Tibial artery (tissue), 4 donors: ENCODE measurements at regions not wholly inside any gene's neighbourhood (a gene's known extent, or its start where the extent isn't known, plus 50 kb on each side); places are given as distances from the start of the nearest gene placed in this dataset.
A peak's percentile ranks its signal among the peaks of the same experiment; 100 is the strongest.

Experiments used
- DNase-seq, 2 donors: peaks; one replicate each; pipeline ENCODE4 v3.0.0-alpha.2; 2019
- H3K27ac ChIP-seq, 2 donors: fragments of 200-600 bp; sonication (generic) in 1 of 2; 1 replicate in 1 of 2; 2 replicates in 1 of 2; pipeline ENCODE4 v1.5.1; 2018 to 2019; ENCODE audit warnings: mild to moderate bottlenecking in 1 of 2
- H3K27me3 ChIP-seq, 2 donors: fragments of 200-600 bp; sonication (generic) in 1 of 2; one replicate each; pipeline versions ENCODE4 v1.5.1 to v1.6.0; 2016 to 2019
- H3K36me3 ChIP-seq, 3 donors: fragments of 200-600 bp; sonication (generic) in 2 of 3; one replicate each; pipeline ENCODE4 v1.5.1; 2016 to 2019; ENCODE audit warnings: mild to moderate bottlenecking in 2 of 3
- H3K4me1 ChIP-seq, 4 donors: fragments of 200-600 bp; sonication (generic) in 2 of 4; 1 replicate in 3 of 4; 2 replicates in 1 of 4; pipeline ENCODE4 v1.5.1; 2016 to 2019
- H3K4me3 ChIP-seq, 2 donors: fragments of 200-600 bp; sonication (generic) in 1 of 2; 1 replicate in 1 of 2; 2 replicates in 1 of 2; pipeline ENCODE4 v1.5.1; 2018 to 2019; ENCODE audit warnings: mild to moderate bottlenecking in 2 of 2
- H3K9me3 ChIP-seq, 3 donors: fragments of 200-600 bp; sonication (generic) in 1 of 3; one replicate each; pipeline ENCODE4 v1.5.1; 2016 to 2019
- CTCF ChIP-seq, 2 experiments: fragments of 200-600 bp in 1 of 2; fragments of 450-650 bp in 1 of 2; IDR thresholded peaks; one replicate each; pipeline ENCODE4 v1.5.1; 2017 to 2019; ENCODE audit warnings: antibody characterized with exemption in 2 of 2, mild to moderate bottlenecking in 1 of 2, moderate library complexity in 1 of 2
- intact Hi-C: fragments of 100-400 bp; cut with DNase I; formaldehyde crosslinking; loops from one replicate; pipeline ENCODE4 v1.15.0; 2023; ENCODE audit warnings: low total_unique reads

- H3K27ac ChIP-seq = no peak overlapping the region
- intact Hi-C loops = loop anchor here (5.0 kb wide), 1 partner anchor 40 kb away; no protein-coding TSS in a partner anchor
- no peaks in the 10 kb centered on the region for H3K36me3 ChIP-seq
- DNase-seq = no peak
- peaks cover 0 to 68% (median 37%) of the 10 kb centered on the region in 4 donors for H3K4me1 ChIP-seq
- no peaks in the 10 kb centered on the region for H3K27me3 ChIP-seq
- no peak overlapping the region for H3K4me3 ChIP-seq
- no peaks in the 10 kb centered on the region for H3K9me3 ChIP-seq
- no peak for TF ChIP-seq CTCF (IDR thresholded peaks at IDR 0.05)
Measured at GRCh38 chr6:25177500-25178028, 101.6 kb upstream of the CARMIL1 start.

- no peak overlapping the region for H3K4me3 ChIP-seq
- H3K4me1 ChIP-seq = peaks cover 0 to 58% (median 28%) of the 10 kb centered on the region in 4 donors
Measured at GRCh38 chr6:25178336-25179035, 100.7 kb upstream of the CARMIL1 start.

GRCh38 chr6:25179051-25179778 is 100.0 kb upstream of the CARMIL1 start:
- Histone ChIP-seq H3K27me3 (no peaks in the 10 kb centered on the region), H3K36me3 (no peaks in the 10 kb centered on the region), H3K27ac (peak overlapping the region; percentile 65 to 67), H3K4me3 (no peak overlapping the region), H3K4me1 (peaks cover 0 to 51% (median 23%) of the 10 kb centered on the region in 4 donors), H3K9me3 (no peaks in the 10 kb centered on the region)
- DNase-seq = no peak
- intact Hi-C loops = loop anchor here (5.0 kb wide), 1 partner anchor 42 kb away; no protein-coding TSS in a partner anchor
- TF ChIP-seq CTCF (IDR thresholded peaks at IDR 0.05) = no peak

More at GRCh38 chr6:25178336-25179035, 100.7 kb upstream of the CARMIL1 start:
- intact Hi-C loops = loop anchor here (5.0 kb wide), 1 partner anchor 41 kb away; no protein-coding TSS in a partner anchor
- Histone ChIP-seq H3K27me3 (no peaks in the 10 kb centered on the region), H3K36me3 (no peaks in the 10 kb centered on the region), H3K27ac (peak overlapping the region; percentile 65 to 67), H3K9me3 (no peaks in the 10 kb centered on the region)
- no peak for DNase-seq
- TF ChIP-seq CTCF (IDR thresholded peaks at IDR 0.05) = no peak

- peak overlapping the region; percentile 65 to 67 for H3K27ac ChIP-seq
Measured at GRCh38 chr6:25180630-25181349, 98.4 kb upstream of the CARMIL1 start.

More at GRCh38 chr6:25180630-25181349, 98.4 kb upstream of the CARMIL1 start:
- no peak for TF ChIP-seq CTCF (IDR thresholded peaks at IDR 0.05)
- Histone ChIP-seq H3K9me3 (no peaks in the 10 kb centered on the region), H3K36me3 (no peaks in the 10 kb centered on the region), H3K27me3 (no peaks in the 10 kb centered on the region), H3K4me3 (no peak overlapping the region), H3K4me1 (peaks cover 0 to 35% (median 13%) of the 10 kb centered on the region in 4 donors)
- DNase-seq = no peak
- intact Hi-C loops = no loop called here
